GM19099 (cell line): ENCODE measurements at regions not wholly inside any gene's neighbourhood (a gene's known extent, or its start where the extent isn't known, plus 50 kb on each side); places are given as distances from the start of the nearest gene placed in this dataset.

Source experiments
- POLR2A ChIP-seq: IDR thresholded peaks from 3 replicates; pipeline ENCODE4 v1.6.1; 2011; ENCODE audit warnings: low read depth; ENCODE audit not compliant: insufficient read length; ENCODE audit errors: extremely low read depth

DNA sequence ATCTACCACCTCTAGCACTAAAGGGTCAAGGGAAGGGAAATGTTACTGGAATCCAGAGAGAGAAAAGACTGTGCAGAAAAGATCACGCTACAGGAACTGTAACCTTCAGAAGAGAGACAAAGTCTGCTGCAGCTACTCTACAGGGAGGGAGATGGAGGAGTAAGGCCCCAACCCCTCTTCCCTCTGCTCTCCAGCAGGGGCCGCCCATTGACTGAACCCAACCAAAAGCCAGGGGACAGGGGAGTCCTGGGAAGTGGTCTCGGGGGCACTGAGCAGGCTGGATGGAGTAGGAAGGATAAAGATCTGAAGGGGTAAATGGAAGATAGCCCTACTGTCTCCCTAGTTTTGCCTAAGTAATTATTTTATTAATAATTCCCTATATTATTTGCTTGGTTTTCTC, 72.8 kb upstream of the NR5A2 start:
- no peak for TF ChIP-seq POLR2A

DNA sequence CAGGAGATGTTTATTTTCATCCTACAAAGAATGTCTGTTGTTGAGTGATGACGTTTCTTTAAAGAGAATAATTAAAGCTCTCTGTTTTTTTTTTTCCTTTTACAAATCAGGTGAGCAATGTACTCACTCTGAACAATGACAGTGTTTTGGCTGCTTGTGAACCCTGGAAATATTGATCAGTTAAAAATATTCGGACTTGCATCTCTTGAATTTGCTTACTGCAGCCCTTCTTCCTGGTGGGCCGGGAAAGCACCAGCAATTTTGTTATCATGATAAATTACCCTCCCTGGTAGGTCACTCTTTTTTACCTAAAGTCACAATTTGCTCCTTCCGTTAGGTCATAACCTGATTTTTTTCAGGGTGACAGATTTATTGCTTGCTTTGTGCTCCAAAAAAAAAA, 72.3 kb upstream of the NR5A2 start:
- no peak for TF ChIP-seq POLR2A

DNA sequence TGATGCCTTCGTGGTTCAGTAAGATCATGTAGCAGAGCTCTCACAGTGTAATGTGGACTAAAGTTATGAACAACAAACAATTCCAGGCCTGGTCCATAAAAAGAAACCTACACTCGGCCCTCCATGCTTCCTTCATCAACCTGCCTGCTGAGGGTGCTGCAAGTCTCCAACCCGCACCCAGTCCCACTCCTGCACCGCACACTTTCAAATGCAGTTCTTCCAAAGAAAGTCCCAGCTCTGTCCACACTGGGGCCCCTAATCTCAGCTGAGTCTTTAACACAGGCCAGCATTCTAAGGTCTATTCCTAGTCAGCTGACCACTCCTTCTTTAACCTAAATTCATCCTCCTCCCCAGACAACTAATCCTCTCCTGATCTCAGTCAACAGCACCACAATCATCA, 71.5 kb upstream of the NR5A2 start:
- no peak for TF ChIP-seq POLR2A

DNA sequence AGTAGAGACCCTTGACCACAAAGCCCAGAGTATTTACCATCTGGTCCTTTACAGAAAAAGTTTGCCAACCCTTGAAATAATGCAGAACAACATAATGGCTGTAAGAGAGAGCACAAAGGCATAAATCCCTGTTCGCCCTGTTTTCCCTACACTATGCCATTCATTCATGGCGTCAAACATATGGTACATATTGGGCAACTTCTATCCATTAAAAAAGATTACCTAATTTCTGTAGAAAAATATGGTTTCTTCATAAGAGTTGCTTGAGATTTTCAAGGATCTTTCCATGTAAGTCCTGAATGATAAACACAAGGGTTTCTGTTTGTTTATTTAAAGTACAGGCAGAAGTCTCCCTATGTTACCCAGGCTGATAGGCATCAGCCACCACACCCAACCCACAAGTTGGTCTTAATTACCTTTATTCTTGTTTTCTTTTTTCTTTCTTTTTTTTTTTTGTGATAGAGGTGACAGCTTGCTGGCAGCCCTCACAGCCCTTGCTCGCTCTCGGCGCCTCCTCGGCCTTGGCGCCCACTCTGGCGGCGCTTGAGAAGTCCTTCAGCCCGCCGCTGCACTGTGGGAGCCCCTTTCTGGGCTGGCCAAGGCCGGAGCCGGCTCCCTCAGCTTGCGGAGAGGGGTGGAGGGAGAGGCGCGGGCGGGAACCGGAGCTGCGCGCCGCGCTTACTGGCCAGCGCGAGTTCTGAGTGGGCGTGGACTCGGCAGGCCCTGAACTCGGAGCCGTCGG, 68.3 kb upstream of the NR5A2 start:
- no peak for TF ChIP-seq POLR2A

DNA sequence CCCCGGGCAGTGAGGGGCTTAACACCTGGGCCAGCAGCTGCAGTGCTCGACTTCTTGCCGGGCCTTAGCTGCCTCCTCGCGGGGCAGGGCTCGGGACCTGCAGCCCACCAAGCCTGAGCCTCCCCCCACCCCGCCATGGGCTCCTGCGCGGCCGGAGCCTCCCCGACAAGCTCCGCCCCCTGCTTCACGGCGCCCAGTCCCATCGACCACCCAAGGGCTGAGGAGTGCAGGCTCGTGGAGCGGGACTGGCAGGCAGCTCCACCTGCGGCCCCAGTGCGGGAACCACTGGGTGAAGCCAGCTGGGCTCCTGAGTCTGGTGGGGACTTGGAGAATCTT, 67.8 kb upstream of the NR5A2 start:
- no peak for TF ChIP-seq POLR2A

DNA sequence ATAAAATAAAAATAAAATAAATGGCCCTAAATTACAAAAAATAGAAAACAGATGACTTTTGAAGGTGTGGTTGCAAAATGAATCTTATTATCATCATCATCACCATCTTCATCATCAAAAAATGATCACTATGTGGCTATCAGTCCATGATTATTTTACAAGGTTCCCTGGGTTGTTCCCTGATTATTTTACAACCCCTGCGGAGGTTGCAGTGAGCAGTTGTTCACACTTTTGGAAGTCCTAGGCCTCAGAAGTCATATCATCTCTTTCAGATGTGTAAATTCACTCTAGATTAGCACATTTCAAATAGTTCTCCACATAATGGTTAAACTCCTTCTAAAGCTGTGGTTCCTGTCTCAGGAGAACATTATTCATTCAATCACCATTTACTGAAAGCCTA, 57.4 kb upstream of the NR5A2 start:
- no peak for TF ChIP-seq POLR2A

DNA sequence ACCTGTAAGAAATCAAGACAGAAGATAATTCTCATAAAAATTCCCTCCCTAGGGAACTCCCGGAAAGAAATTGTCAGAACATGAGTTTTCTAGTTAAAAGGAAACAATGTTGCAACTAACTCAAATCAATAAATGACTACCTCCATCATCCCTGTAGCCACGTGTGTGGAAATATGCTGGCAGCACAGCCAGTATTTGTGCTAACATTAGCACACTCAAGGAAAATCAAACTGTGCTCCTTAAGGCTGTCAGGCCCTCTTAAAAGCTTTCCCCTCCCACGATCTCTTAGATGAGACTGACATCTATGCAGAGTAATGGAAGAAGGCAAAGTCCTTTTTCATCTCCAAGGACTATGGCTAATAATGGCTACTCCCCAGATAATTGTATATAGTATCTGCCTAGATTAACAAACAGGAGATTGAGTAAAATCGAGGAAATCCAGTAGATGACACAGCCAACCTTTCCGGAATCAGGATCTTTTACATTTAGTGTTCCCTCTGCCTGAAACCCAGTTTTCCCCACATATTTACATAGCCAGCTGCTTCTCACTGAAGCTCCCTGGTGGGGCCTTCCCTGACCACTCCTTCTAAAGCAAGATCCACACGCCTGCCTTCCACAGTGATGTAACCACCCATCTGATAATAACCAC, 50.9 kb upstream of the NR5A2 start:
- TF ChIP-seq POLR2A, result no peak
